ENCODE measurements at regions not wholly inside any gene's neighbourhood (a gene's known extent, or its start where the extent isn't known, plus 50 kb on each side); places are given as distances from the start of the nearest gene placed in this dataset.

DNA sequence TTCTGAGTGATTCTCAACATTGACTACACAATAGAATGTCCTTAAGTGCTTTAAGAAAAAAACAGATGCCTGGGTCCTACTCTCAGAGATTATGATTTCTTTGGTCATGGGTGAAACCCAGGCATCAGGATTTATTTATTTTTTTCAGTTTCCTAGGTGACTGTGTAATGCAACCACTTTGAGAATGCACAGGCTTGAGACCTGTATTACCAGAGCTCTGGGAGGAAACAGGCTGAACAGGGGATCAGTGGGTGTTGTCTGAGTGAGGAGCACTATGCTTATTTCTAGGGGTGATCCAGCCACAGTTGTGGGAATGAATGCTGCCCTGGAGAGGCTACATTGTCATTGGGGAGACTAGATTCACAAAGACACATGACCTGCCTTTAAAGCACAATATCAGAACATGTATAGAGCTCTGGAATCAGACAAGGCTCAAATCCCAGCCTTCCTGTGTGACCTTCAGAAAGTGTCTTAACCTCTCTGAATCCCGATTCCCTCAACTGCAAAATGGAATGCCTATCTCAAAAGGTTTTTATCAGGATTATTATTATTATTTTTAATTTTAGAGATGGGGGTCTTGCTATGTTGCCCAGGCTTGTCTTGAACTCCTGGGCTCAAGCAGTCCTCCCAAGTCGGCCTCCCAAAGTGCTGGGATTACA, 61.6 kb upstream of the PRPS1 start:
- TF ChIP-seq CTCF (IDR thresholded peaks at IDR 0.05): no peak
- no peak for TF ChIP-seq POLR2A (IDR thresholded peaks at IDR 0.05; ENCODE audit: low read depth)

All from esophagus muscularis mucosa (tissue), 3 donors.